Vagina (tissue), 2 donors: ENCODE measurements at regions not wholly inside any gene's neighbourhood (a gene's known extent, or its start where the extent isn't known, plus 50 kb on each side); places are given as distances from the start of the nearest gene placed in this dataset.

ENCODE experiments used
- DNase-seq, 2 donors: peaks; one replicate each; pipeline ENCODE4 v3.0.0-alpha.2; 2017; ENCODE audit errors: extremely low spot score in 2 of 2
- H3K27ac ChIP-seq: fragments of 200-600 bp; sonication (generic); one replicate; pipeline ENCODE4 v1.5.1; 2019
- H3K27me3 ChIP-seq: fragments of 200-600 bp; sonication (generic); one replicate; pipeline ENCODE4 v1.5.1; 2019
- H3K36me3 ChIP-seq, 2 donors: fragments of 200-600 bp; sonication (generic); one replicate each; pipeline ENCODE4 v1.5.1; 2017 to 2019
- H3K4me1 ChIP-seq: fragments of 200-600 bp; sonication (generic); one replicate; pipeline ENCODE4 v1.5.1; 2019
- H3K4me3 ChIP-seq, 2 donors: fragments of 200-600 bp; sonication (generic); 1 replicate in 1 of 2; 2 replicates in 1 of 2; pipeline ENCODE4 v1.5.1; 2016 to 2019
- H3K9me3 ChIP-seq: fragments of 200-600 bp; sonication (generic); one replicate; pipeline ENCODE4 v1.5.1; 2019
- CTCF ChIP-seq, 3 experiments: fragments of 450-650 bp in 2 of 3; fragments of 200-600 bp in 1 of 3; sonication (generic) in 1 of 3; IDR thresholded peaks; one replicate each; pipeline ENCODE4 v1.5.1; 2017 to 2019; ENCODE audit warnings: antibody characterized with exemption in 3 of 3, mild to moderate bottlenecking in 2 of 3, moderate library complexity in 2 of 3
- POLR2A ChIP-seq, 2 donors: fragments of 450-650 bp; IDR thresholded peaks; one replicate each; pipeline ENCODE4 v1.6.1; 2017; ENCODE audit warnings: antibody characterized with exemption in 2 of 2, mild to moderate bottlenecking in 2 of 2, moderate library complexity in 2 of 2
- POLR2AphosphoS5 ChIP-seq, 2 donors: sonication (generic); formaldehyde crosslinking; IDR thresholded peaks; one replicate each; pipeline ENCODE4 v1.9.0; 2017; ENCODE audit warnings: antibody characterized with exemption in 2 of 2, mild to moderate bottlenecking in 2 of 2, low read depth in 1 of 2; ENCODE audit not compliant: insufficient read depth in 1 of 2
- intact Hi-C: fragments of 100-400 bp; cut with DNase I; formaldehyde crosslinking; loops from one replicate; pipeline ENCODE4 v1.15.1; 2023

GRCh38 chr5:167899490-167900070 is 391.9 kb upstream of the WWC1 start:
- H3K27me3 ChIP-seq, result no peaks in the 10 kb centered on the region
- TF ChIP-seq POLR2A (IDR thresholded peaks at IDR 0.05) (no peak), CTCF (IDR thresholded peaks at IDR 0.05) (no peak), POLR2AphosphoS5 (IDR thresholded peaks at IDR 0.05; ENCODE audit: insufficient read depth in 1 of 2, low read depth in 1 of 2) (no peak)
- no peaks in the 10 kb centered on the region for H3K4me1 ChIP-seq
- no peak for DNase-seq
- H3K9me3 ChIP-seq, result no peaks in the 10 kb centered on the region
- no peak overlapping the region for H3K4me3 ChIP-seq
- H3K36me3 ChIP-seq, result no peaks in the 10 kb centered on the region
- H3K27ac ChIP-seq, result no peak overlapping the region
- intact Hi-C loops, result no loop called here

- H3K27me3 ChIP-seq, result no peaks in the 10 kb centered on the region
- H3K9me3 ChIP-seq, result no peaks in the 10 kb centered on the region
- no peak for DNase-seq
- no peaks in the 10 kb centered on the region for H3K36me3 ChIP-seq
- intact Hi-C loops, result no loop called here
- no peak overlapping the region for H3K4me3 ChIP-seq
- H3K27ac ChIP-seq, result no peak overlapping the region
- H3K4me1 ChIP-seq, result no peaks in the 10 kb centered on the region
- TF ChIP-seq POLR2A (IDR thresholded peaks at IDR 0.05) (no peak), POLR2AphosphoS5 (IDR thresholded peaks at IDR 0.05; ENCODE audit: insufficient read depth in 1 of 2, low read depth in 1 of 2) (no peak), CTCF (IDR thresholded peaks at IDR 0.05) (no peak)
Measured at GRCh38 chr5:167900340-167900935, 391.0 kb upstream of the WWC1 start.

- no peaks in the 10 kb centered on the region for H3K9me3 ChIP-seq
- no peak overlapping the region for H3K27ac ChIP-seq
- TF ChIP-seq CTCF (IDR thresholded peaks at IDR 0.05), result no peak
- no peak for TF ChIP-seq POLR2A (IDR thresholded peaks at IDR 0.05)
- no peak for TF ChIP-seq POLR2AphosphoS5 (IDR thresholded peaks at IDR 0.05; ENCODE audit: insufficient read depth in 1 of 2, low read depth in 1 of 2)
- no peaks in the 10 kb centered on the region for H3K4me1 ChIP-seq
- no peak overlapping the region for H3K4me3 ChIP-seq
- no peak for DNase-seq
- H3K27me3 ChIP-seq, result no peaks in the 10 kb centered on the region
- intact Hi-C loops, result no loop called here
- H3K36me3 ChIP-seq, result no peaks in the 10 kb centered on the region
Measured at GRCh38 chr5:167902298-167902697, 389.1 kb upstream of the WWC1 start.

- no peak for TF ChIP-seq POLR2AphosphoS5 (IDR thresholded peaks at IDR 0.05; ENCODE audit: insufficient read depth in 1 of 2, low read depth in 1 of 2)
- TF ChIP-seq CTCF (IDR thresholded peaks at IDR 0.05), result no peak
- TF ChIP-seq POLR2A (IDR thresholded peaks at IDR 0.05), result no peak
Measured at GRCh38 chr5:167903243-167903642, 388.2 kb upstream of the WWC1 start.

GRCh38 chr5:167903659-167904058 is 387.8 kb upstream of the WWC1 start:
- no peak for DNase-seq
- H3K4me1 ChIP-seq, result no peaks in the 10 kb centered on the region
- no peaks in the 10 kb centered on the region for H3K9me3 ChIP-seq
- TF ChIP-seq POLR2AphosphoS5 (IDR thresholded peaks at IDR 0.05; ENCODE audit: insufficient read depth in 1 of 2, low read depth in 1 of 2) (no peak), CTCF (IDR thresholded peaks at IDR 0.05) (no peak), POLR2A (IDR thresholded peaks at IDR 0.05) (no peak)
- H3K27ac ChIP-seq, result no peak overlapping the region
- H3K36me3 ChIP-seq, result no peaks in the 10 kb centered on the region
- H3K4me3 ChIP-seq, result no peak overlapping the region
- intact Hi-C loops, result no loop called here
- H3K27me3 ChIP-seq, result no peaks in the 10 kb centered on the region

More at GRCh38 chr5:167903243-167903642, 388.2 kb upstream of the WWC1 start:
- intact Hi-C loops, result no loop called here
- no peaks in the 10 kb centered on the region for H3K36me3 ChIP-seq
- no peaks in the 10 kb centered on the region for H3K27me3 ChIP-seq
- DNase-seq, result no peak
- no peak overlapping the region for H3K27ac ChIP-seq
- no peaks in the 10 kb centered on the region for H3K9me3 ChIP-seq
- H3K4me3 ChIP-seq, result no peak overlapping the region
- H3K4me1 ChIP-seq, result no peaks in the 10 kb centered on the region
